Tibial nerve (tissue), 4 donors: ENCODE measurements at regions not wholly inside any gene's neighbourhood (a gene's known extent, or its start where the extent isn't known, plus 50 kb on each side); places are given as distances from the start of the nearest gene placed in this dataset.

Source experiments
- DNase-seq, 2 donors: peaks; one replicate each; pipeline ENCODE4 v3.0.0-alpha.2; 2019; ENCODE audit warnings: low spot score in 2 of 2
- H3K27ac ChIP-seq, 4 donors: fragments of 200-600 bp; sonication (generic) in 3 of 4; one replicate each; pipeline ENCODE4 v1.5.1; 2017 to 2019; ENCODE audit warnings: mild to moderate bottlenecking in 1 of 4
- H3K27me3 ChIP-seq, 2 donors: fragments of 200-600 bp; sonication (generic) in 1 of 2; one replicate each; pipeline versions ENCODE4 v1.5.1 to v1.6.0; 2017 to 2019
- H3K36me3 ChIP-seq, 3 donors: fragments of 200-600 bp; sonication (generic); one replicate each; pipeline ENCODE4 v1.5.1; 2018 to 2019
- H3K4me1 ChIP-seq, 4 donors: fragments of 200-600 bp; sonication (generic) in 3 of 4; one replicate each; pipeline ENCODE4 v1.5.1; 2017 to 2019
- H3K4me3 ChIP-seq, 4 donors: fragments of 200-600 bp; sonication (generic) in 3 of 4; one replicate each; pipeline ENCODE4 v1.5.1; 2017 to 2019; ENCODE audit warnings: mild to moderate bottlenecking in 1 of 4, moderate library complexity in 1 of 4
- H3K9me3 ChIP-seq, 4 donors: fragments of 200-600 bp; sonication (generic) in 3 of 4; one replicate each; pipeline ENCODE4 v1.5.1; 2017 to 2019
- EP300 ChIP-seq, 2 donors: sonication (generic); formaldehyde crosslinking; IDR thresholded peaks; one replicate each; pipeline ENCODE4 v1.6.1; 2017; ENCODE audit warnings: antibody characterized with exemption in 2 of 2, mild to moderate bottlenecking in 1 of 2
- POLR2A ChIP-seq, 2 donors: fragments of 450-650 bp; IDR thresholded peaks; one replicate each; pipeline ENCODE4 v1.6.1; 2017; ENCODE audit warnings: antibody characterized with exemption in 2 of 2, mild to moderate bottlenecking in 2 of 2, moderate library complexity in 2 of 2
- WGBS, 2 donors: methylation state at CpG; one replicate each; pipeline ENCODE4 v1.1.5; 2018; 5-methylcytosine and 5-hydroxymethylcytosine counted together
- TF ChIP-seq, protein P1 (sequence below), 5 experiments: fragments of 200-600 bp in 3 of 5; fragments of 450-650 bp in 2 of 5; sonication (generic) in 3 of 5; IDR thresholded peaks; one replicate each; pipeline ENCODE4 v1.5.1; 2016 to 2019; ENCODE audit warnings: antibody characterized with exemption in 5 of 5, mild to moderate bottlenecking in 3 of 5, moderate library complexity in 2 of 5

DNA sequence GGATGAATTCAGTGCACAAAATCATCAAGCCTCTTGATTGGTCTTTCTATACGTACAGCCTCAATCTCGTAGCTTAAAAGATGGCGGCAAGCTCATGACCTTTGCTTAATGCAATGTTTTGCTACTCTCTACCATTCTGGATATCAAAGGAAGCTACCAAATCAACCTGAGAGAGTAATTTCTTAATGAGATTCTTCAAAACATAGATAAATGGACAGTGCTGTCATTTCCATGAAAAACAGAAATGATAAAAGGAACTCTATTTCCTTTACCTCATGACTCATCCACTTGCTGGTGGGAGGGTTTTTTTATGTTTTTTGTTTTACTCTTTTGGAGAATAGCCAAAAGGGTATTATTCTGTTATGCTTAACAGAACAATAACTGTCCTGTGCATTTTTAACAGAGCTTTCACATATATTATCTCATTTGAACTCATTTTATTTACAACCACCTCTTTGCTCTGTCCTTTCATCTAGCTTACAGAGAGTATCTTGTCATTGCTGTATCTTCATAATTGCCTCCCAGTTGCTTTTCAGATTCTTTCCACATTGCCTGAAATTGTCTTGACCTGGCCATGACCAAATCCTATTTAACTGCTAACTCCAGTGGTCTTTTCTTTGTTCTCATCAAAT, 138.6 kb upstream of the GPR101 start:
- Histone ChIP-seq H3K4me3 (no peak overlapping the region), H3K4me1 (no peaks in the 10 kb centered on the region), H3K27ac (no peak overlapping the region), H3K27me3 (no peaks in the 10 kb centered on the region), H3K9me3 (no peaks in the 10 kb centered on the region), H3K36me3 (no peaks in the 10 kb centered on the region)
- TF ChIP-seq POLR2A (IDR thresholded peaks at IDR 0.05) (no peak), EP300 (IDR thresholded peaks at IDR 0.05) (no peak)
- TF ChIP-seq, protein P1, sequence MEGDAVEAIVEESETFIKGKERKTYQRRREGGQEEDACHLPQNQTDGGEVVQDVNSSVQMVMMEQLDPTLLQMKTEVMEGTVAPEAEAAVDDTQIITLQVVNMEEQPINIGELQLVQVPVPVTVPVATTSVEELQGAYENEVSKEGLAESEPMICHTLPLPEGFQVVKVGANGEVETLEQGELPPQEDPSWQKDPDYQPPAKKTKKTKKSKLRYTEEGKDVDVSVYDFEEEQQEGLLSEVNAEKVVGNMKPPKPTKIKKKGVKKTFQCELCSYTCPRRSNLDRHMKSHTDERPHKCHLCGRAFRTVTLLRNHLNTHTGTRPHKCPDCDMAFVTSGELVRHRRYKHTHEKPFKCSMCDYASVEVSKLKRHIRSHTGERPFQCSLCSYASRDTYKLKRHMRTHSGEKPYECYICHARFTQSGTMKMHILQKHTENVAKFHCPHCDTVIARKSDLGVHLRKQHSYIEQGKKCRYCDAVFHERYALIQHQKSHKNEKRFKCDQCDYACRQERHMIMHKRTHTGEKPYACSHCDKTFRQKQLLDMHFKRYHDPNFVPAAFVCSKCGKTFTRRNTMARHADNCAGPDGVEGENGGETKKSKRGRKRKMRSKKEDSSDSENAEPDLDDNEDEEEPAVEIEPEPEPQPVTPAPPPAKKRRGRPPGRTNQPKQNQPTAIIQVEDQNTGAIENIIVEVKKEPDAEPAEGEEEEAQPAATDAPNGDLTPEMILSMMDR (IDR thresholded peaks at IDR 0.05) = no peak
- WGBS, 2 donors = 89 to 96% methylated on average over 3 of the region's 3 CpGs
- DNase-seq = no peak

DNA sequence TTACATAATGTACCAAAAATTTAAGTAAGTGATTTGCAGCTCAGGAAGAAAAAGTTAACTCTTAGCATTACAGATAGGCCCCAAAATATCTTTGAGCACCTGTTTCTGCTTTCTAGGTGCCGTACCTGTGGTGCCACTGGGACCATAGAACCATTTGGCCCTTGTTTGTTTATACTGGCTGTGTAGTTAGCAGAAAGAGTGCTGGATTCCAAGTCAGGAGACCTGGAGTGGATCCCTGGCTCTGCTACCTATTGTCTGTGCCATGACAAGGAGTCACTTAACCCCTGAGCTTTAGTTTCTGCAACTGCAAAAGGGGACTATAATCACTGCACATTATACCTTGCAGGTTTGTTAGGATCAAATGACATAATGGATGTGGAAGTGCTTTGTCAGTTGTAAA, 137.8 kb upstream of the GPR101 start:
- DNase-seq = no peak
- Histone ChIP-seq H3K36me3 (no peaks in the 10 kb centered on the region), H3K9me3 (no peaks in the 10 kb centered on the region), H3K4me3 (no peak overlapping the region), H3K4me1 (no peaks in the 10 kb centered on the region), H3K27me3 (no peaks in the 10 kb centered on the region), H3K27ac (no peak overlapping the region)
- TF ChIP-seq EP300 (IDR thresholded peaks at IDR 0.05) = no peak
- TF ChIP-seq POLR2A (IDR thresholded peaks at IDR 0.05) = no peak
- TF ChIP-seq, protein P1 (IDR thresholded peaks at IDR 0.05) = no peak
- 67% methylated on average over 1 of the region's 1 CpG for WGBS, 2 donors

DNA sequence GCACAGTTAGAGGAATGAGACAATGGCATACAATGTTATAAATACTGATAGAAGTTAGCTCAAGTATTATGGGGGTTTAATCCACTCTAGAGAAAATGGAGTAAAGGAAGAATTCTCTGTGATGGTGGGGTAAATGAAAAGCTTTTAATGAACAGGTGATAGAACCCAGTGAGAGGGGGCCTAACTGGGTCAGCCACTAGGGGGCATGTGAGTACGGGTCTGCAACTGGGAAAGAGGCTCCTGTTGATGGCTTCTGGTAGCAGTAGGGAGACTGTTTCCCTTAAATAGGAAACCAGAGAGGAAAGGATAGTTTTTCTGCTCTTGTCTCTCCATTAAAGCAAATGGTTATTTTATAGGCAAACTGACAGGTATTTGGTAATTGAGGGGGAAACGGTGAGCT, 132.8 kb upstream of the GPR101 start:
- H3K36me3 ChIP-seq = no peaks in the 10 kb centered on the region
- H3K9me3 ChIP-seq = no peaks in the 10 kb centered on the region
- H3K4me3 ChIP-seq = no peak overlapping the region
- TF ChIP-seq, protein P1 (IDR thresholded peaks at IDR 0.05) = no peak
- TF ChIP-seq EP300 (IDR thresholded peaks at IDR 0.05) (no peak), POLR2A (IDR thresholded peaks at IDR 0.05) (no peak)
- H3K4me1 ChIP-seq = no peaks in the 10 kb centered on the region
- WGBS, 2 donors = 48 to 49% methylated on average over 2 of the region's 2 CpGs
- no peak for DNase-seq
- H3K27me3 ChIP-seq = no peaks in the 10 kb centered on the region
- H3K27ac ChIP-seq = no peak overlapping the region

DNA sequence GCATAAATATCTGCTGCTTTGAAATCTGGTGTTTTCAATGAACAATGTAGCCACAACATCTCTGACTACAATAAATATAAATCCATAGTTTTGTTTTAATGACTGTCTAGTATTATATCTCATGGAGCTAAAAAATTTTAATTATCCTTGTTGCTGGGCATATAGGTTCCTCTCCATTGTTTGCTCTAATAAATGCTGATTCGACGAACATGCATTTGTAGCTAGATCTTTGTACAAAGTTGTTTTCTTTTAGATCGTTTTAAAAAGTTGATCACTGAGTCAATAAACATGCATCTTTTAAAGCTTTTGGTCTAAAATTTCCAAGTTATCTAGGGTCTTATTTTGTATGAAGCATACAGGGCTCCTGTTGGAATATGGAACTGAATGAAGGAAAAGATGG, 130.5 kb upstream of the GPR101 start:
- H3K4me1 ChIP-seq = no peaks in the 10 kb centered on the region
- no peak overlapping the region for H3K27ac ChIP-seq
- H3K9me3 ChIP-seq = no peaks in the 10 kb centered on the region
- 53 to 90% methylated on average over 3 of the region's 3 CpGs for WGBS, 2 donors
- H3K4me3 ChIP-seq = no peak overlapping the region
- TF ChIP-seq, protein P1 (IDR thresholded peaks at IDR 0.05) = no peak
- TF ChIP-seq EP300 (IDR thresholded peaks at IDR 0.05) (no peak), POLR2A (IDR thresholded peaks at IDR 0.05) (no peak)
- H3K27me3 ChIP-seq = no peaks in the 10 kb centered on the region
- no peaks in the 10 kb centered on the region for H3K36me3 ChIP-seq
- no peak for DNase-seq

DNA sequence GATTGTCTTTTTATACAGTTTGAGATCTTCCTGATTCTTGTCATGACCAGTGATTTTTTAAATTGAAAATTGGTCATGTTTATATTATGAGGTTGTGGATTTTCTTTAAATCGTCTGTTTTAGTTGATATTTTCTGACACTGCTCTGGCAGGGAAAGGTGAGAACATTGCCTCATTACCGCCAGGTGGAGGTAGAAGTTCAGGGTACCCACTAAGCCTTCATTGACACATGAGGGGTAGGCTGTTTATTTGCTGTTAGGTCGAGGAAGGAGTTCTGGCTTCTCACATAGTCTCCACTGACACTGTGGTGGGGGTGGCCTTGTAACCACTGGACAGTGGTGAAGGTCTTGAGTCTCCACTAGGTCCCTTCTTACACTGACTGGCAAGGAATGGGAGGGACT, 117.6 kb upstream of the GPR101 start:
- H3K36me3 ChIP-seq = no peaks in the 10 kb centered on the region
- H3K9me3 ChIP-seq = no peaks in the 10 kb centered on the region
- 21 to 26% methylated on average over 3 of the region's 3 CpGs for WGBS, 2 donors
- TF ChIP-seq, protein P1 (IDR thresholded peaks at IDR 0.05) = no peak
- TF ChIP-seq EP300 (IDR thresholded peaks at IDR 0.05) = no peak
- no peak for TF ChIP-seq POLR2A (IDR thresholded peaks at IDR 0.05)
- no peak overlapping the region for H3K4me3 ChIP-seq
- H3K27ac ChIP-seq = no peak overlapping the region
- DNase-seq = no peak
- H3K27me3 ChIP-seq = no peaks in the 10 kb centered on the region
- no peaks in the 10 kb centered on the region for H3K4me1 ChIP-seq
